ENCODE measurements at regions not wholly inside any gene's neighbourhood (a gene's known extent, or its start where the extent isn't known, plus 50 kb on each side); places are given as distances from the start of the nearest gene placed in this dataset.

DNA sequence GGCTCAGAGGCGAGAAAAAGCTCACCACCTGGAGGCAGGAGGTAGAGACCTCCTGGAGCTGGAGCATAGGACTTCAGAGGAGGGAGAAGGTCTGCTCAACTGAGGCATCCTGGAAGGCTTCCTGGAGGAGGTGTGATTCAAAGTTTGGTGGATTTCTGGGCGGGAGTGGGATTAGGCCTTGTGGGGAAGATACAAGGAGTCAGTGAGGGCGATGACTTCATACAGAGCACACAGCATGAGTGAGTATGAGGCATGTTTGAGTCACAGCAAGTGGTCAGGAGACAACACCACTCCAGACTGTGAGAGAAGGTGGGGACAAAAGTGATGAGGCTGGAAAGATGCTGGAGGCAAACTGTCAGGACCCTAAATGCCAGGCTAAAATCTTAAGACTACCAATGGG is 77.6 kb downstream of the MATN1 start:
- no peak overlapping the region for H3K4me3 ChIP-seq (ENCODE audit: low read depth, low read length)
- TF ChIP-seq, protein P1, sequence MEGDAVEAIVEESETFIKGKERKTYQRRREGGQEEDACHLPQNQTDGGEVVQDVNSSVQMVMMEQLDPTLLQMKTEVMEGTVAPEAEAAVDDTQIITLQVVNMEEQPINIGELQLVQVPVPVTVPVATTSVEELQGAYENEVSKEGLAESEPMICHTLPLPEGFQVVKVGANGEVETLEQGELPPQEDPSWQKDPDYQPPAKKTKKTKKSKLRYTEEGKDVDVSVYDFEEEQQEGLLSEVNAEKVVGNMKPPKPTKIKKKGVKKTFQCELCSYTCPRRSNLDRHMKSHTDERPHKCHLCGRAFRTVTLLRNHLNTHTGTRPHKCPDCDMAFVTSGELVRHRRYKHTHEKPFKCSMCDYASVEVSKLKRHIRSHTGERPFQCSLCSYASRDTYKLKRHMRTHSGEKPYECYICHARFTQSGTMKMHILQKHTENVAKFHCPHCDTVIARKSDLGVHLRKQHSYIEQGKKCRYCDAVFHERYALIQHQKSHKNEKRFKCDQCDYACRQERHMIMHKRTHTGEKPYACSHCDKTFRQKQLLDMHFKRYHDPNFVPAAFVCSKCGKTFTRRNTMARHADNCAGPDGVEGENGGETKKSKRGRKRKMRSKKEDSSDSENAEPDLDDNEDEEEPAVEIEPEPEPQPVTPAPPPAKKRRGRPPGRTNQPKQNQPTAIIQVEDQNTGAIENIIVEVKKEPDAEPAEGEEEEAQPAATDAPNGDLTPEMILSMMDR (IDR thresholded peaks at IDR 0.05; ENCODE audit: low read depth, low read length, missing control alignments), result no peak
- no peak for DNase-seq (ENCODE audit: low read depth)

DNA sequence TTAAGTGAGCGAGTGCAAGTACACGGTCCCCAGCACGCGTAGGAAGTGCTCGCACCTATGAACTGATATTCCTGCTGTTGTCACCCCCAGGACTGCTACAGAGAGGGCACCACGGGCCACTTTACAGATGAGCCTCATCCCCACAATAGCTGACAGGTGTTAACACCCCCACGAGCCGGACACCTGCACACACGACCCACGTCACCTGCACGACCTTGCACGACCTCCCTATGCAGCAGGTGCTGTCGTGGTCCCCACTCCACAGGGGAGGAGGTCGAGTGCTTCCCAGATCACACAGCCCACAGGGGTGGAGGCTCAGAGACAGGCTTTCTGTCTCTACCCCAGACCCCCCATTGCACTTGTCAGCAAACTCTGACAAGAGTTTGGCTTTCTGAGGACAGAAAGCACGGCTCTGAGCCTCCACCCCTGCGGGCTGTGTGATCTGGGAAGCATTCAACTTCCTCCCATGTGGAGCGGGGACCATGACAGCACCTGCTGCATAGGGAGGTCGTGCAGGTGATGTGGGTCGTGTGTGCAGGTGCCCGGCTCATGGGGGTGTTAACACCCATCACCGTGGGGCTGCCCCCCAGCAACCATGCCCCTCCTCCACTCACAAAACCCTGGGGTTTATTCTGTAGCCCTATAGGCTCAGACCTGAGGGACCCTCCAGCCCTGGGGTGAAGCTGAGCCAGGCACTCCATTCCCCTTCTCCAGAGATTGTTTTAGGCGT is 80.8 kb downstream of the MATN1 start:
- no peak overlapping the region for H3K4me3 ChIP-seq (ENCODE audit: low read depth, low read length)
- DNase-seq (ENCODE audit: low read depth), result no peak
- TF ChIP-seq, protein P1 (IDR thresholded peaks at IDR 0.05; ENCODE audit: low read depth, low read length, missing control alignments), result no peak

DNA sequence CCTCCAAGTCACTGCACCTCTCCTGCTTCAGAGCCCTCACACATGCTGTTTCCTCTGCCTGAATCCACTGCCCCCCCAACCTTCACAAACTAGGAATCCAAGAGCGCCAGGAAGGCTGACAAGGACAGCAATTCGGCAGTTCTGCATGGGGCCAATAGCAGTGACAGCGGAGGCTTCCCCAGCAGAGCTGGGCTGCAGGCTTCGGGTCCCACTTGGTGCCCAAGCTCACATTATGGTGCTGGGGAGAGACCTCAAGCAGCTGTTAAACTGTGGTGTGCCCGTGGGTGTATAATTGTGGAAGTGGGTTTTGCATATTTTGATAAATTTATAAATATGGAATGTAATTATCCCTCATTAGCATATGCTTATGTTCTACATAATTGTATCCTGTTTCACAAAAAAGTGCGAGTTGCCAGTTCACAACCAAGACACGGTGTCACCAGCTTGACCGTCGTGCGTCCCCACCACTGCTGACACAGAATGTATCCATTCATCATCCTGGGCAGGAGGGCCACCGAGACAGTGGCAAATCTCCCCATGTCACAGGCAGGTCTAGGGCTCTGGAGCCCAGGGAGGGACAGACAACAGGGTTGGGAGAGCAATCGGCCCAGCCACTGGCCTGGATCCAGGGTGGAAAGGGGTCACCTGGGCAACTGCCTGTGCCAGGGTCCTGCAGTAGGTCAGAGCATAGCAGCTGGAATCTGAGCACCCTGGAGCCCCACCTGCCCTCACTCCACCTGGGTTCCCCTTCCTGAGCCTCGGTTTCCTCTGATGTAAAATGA is 81.6 kb downstream of the MATN1 start:
- TF ChIP-seq, protein P1 (IDR thresholded peaks at IDR 0.05; ENCODE audit: low read depth, low read length, missing control alignments), result no peak
- no peak for DNase-seq (ENCODE audit: low read depth)
- no peak overlapping the region for H3K4me3 ChIP-seq (ENCODE audit: low read depth, low read length)

DNA sequence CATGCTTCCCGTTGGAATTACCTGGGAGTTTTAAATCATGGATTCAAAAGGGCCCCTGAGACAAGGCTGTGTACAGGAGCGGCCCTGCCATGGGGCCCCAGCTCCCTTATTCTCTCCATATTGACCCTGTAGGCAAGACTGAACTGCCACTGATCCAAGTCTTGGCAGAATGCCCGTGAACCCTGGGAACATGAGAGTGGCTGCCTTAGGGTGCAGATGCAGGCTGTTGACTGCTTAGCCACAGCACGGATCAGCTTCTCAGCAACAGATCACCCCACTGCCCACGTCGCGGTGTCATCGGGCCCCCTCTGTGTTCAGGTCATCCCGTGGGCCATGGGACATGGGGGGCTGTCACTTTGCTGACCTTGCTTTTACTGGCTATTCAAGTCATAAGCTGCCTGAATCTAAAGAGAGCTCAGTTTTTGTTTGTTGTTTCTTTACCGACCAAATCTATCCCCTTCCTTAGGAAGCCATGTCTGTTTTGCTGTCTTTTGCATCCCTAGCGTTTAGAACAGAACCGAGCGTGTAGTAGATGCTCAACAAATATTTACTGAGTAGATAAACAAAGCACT is 83.4 kb downstream of the MATN1 start:
- no peak overlapping the region for H3K4me3 ChIP-seq (ENCODE audit: low read depth, low read length)
- TF ChIP-seq, protein P1 (IDR thresholded peaks at IDR 0.05; ENCODE audit: low read depth, low read length, missing control alignments), result no peak
- no peak for DNase-seq (ENCODE audit: low read depth)

DNA sequence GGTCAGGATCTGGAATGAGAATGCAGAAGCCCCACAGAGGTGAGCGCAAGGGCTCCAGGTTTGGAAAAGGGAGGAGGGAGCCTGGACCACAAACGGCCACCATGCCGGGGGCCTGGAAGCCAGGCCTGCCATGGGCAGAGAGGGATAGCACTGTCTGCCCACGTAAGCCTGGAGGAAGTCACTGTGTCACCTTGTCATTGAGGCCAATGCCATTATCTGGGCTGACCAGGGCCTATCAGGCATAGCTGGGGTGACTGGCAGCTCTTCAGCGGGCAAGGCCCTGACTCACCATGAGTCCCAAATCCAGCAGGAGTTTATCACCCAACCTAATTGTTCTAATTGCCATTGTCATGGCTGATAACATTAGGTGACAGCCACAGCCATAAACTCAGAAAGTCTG is 84.6 kb downstream of the MATN1 start:
- TF ChIP-seq, protein P1 (IDR thresholded peaks at IDR 0.05; ENCODE audit: low read depth, low read length, missing control alignments), result no peak
- DNase-seq (ENCODE audit: low read depth), result no peak
- H3K4me3 ChIP-seq (ENCODE audit: low read depth, low read length), result no peak overlapping the region

DNA sequence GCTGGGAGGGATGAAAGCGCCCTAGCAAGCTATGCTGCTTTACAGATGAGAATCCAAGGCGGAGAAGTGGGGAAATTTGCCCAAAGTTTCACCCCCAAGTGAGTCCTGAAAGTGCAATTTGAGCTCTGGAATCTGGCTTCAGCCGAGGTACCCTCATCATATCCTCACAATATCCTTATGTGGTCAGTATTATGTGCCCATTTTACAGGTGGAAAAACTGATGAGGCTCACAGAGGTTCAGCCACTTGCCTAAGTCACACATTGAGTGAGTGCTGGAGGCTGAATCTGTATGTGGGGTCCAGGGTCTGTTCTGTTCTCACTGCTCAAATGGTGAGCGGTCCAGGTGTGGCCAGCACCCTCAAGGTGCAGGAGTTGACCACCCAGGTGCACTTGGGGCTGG is 85.3 kb downstream of the MATN1 start:
- no peak for DNase-seq (ENCODE audit: low read depth)
- TF ChIP-seq, protein P1 (IDR thresholded peaks at IDR 0.05; ENCODE audit: low read depth, low read length, missing control alignments), result no peak
- no peak overlapping the region for H3K4me3 ChIP-seq (ENCODE audit: low read depth, low read length)
